Nephron (organoid): ENCODE measurements at regions not wholly inside any gene's neighbourhood (a gene's known extent, or its start where the extent isn't known, plus 50 kb on each side); places are given as distances from the start of the nearest gene placed in this dataset.

Source experiments
- H3K27ac Mint-ChIP-seq, 3 experiments: 2 replicates each; pipeline ENCODE4 v1.8.0; 2020; ENCODE audit warnings: mixed read lengths in 3 of 3, mild to moderate bottlenecking in 2 of 3, moderate library complexity in 1 of 3
- H3K27me3 Mint-ChIP-seq: 2 replicates; pipeline ENCODE4 v1.8.0; 2021; ENCODE audit warnings: low read depth, mild to moderate bottlenecking, moderate library complexity, mixed read lengths
- H3K36me3 Mint-ChIP-seq: 2 replicates; pipeline ENCODE4 v1.8.0; 2020; ENCODE audit warnings: low read depth, mixed read lengths
- H3K4me1 Mint-ChIP-seq: 2 replicates; pipeline ENCODE4 v1.8.0; 2020; ENCODE audit warnings: mixed read lengths
- H3K4me3 Mint-ChIP-seq, 3 experiments: 2 replicates each; pipeline ENCODE4 v1.8.0; 2020; ENCODE audit warnings: mild to moderate bottlenecking in 3 of 3, mixed read lengths in 3 of 3, moderate library complexity in 2 of 3
- H3K9me3 Mint-ChIP-seq: 2 replicates; pipeline ENCODE4 v1.8.0; 2020; ENCODE audit warnings: mixed read lengths
- TF ChIP-seq, protein P1 (sequence below), 3 experiments: fragments of 200-600 bp; sonication (generic); IDR thresholded peaks; one replicate each; pipeline ENCODE4 v1.5.0; 2021; ENCODE audit warnings: antibody characterized with exemption in 3 of 3; ENCODE audit not compliant: unreplicated experiment in 3 of 3

DNA sequence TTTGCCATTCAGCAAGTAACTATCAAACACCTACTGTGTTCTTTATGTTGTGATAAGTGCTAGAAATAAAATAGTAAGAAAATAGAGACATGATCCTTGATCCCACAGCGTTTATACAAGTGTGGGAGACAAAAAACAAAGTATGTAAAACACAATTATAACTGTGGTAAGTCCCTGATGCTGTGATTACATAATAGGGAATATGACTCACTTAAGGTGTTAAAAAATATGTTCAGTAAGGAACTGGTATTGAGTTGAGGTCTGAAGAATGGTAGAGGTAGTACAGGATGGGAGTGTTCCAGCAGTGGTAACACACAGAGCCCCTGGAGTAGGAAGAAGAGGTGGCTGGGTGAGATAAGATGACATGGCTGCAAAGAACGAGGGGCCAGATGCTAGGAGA, 132.1 kb upstream of the TMC3 start:
- H3K4me1 Mint-ChIP-seq, result peaks cover 12% of the 10 kb centered on the region
- H3K9me3 Mint-ChIP-seq, result peaks cover 3% of the 10 kb centered on the region
- no peak overlapping the region for H3K4me3 Mint-ChIP-seq
- no peaks in the 10 kb centered on the region for H3K36me3 Mint-ChIP-seq
- H3K27ac Mint-ChIP-seq, result no peak overlapping the region
- H3K27me3 Mint-ChIP-seq, result peaks cover 4% of the 10 kb centered on the region
- TF ChIP-seq, protein P1, sequence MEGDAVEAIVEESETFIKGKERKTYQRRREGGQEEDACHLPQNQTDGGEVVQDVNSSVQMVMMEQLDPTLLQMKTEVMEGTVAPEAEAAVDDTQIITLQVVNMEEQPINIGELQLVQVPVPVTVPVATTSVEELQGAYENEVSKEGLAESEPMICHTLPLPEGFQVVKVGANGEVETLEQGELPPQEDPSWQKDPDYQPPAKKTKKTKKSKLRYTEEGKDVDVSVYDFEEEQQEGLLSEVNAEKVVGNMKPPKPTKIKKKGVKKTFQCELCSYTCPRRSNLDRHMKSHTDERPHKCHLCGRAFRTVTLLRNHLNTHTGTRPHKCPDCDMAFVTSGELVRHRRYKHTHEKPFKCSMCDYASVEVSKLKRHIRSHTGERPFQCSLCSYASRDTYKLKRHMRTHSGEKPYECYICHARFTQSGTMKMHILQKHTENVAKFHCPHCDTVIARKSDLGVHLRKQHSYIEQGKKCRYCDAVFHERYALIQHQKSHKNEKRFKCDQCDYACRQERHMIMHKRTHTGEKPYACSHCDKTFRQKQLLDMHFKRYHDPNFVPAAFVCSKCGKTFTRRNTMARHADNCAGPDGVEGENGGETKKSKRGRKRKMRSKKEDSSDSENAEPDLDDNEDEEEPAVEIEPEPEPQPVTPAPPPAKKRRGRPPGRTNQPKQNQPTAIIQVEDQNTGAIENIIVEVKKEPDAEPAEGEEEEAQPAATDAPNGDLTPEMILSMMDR (IDR thresholded peaks at IDR 0.05; ENCODE audit: unreplicated experiment in 3 of 3), result no peak

DNA sequence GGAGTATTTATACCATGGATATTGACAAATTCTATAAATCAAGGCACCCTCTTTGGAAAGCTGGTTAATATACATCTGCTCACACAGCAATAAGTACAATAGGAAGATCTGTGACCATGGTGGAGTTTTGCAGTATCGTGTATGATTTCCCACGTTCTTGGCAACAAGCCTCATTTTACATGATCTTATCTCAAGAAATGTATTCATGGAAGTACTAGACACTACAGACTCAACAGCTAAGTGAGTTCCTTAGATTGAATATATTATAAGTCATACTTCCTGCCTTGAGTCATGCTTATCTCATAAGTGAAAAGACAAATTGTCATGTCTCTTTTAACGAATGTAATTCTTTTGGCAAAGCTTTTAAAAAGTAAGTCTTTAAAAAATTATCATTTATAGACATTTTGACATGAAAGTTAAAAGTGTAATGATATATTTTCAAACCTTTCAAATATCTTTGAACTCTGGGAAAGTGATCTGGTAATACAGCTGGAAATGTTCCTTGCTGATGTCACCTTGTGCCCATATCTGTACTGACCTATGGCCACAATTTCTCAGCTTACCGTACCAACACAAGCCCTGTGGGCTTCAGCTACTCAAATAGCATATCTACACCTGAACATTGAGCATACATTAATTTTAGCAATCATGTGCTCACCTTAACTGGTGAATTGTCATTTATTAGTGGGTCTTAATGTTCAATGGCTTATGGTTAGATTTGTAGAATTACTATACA, 130.3 kb upstream of the TMC3 start:
- Mint-ChIP-seq H3K4me1 (no peaks in the 10 kb centered on the region), H3K36me3 (peaks cover 5% of the 10 kb centered on the region), H3K27ac (peak overlapping the region in 1 of 3 experiments; percentile 52), H3K27me3 (peaks cover 4% of the 10 kb centered on the region), H3K9me3 (peaks cover 12% of the 10 kb centered on the region), H3K4me3 (no peak overlapping the region)
- TF ChIP-seq, protein P1 (IDR thresholded peaks at IDR 0.05; ENCODE audit: unreplicated experiment in 3 of 3), result no peak

DNA sequence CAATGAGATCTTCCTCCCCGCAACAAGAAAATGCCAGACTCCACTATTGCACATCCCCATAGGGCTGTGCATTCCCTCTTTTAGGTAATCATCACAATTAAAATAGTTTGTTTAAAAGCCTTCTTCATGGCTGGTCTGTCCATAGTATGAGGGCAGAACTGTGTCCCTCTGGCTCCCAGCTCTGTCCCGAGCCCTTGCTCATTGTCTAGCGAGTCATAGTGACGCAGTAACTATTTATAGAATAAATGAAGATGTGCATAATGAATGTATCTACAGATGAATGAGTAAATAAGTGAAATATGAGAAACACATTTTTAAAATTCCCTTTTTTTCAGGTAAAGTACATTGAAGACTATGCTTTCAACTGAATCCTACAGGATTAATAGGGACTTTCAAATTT, 128.4 kb upstream of the TMC3 start:
- TF ChIP-seq, protein P1 (IDR thresholded peaks at IDR 0.05; ENCODE audit: unreplicated experiment in 3 of 3), result no peak
- Mint-ChIP-seq H3K4me1 (peaks cover 4% of the 10 kb centered on the region), H3K4me3 (no peak overlapping the region), H3K9me3 (peaks cover 16% of the 10 kb centered on the region), H3K27ac (peak overlapping the region in 1 of 3 experiments; percentile 16), H3K36me3 (peaks cover 5% of the 10 kb centered on the region), H3K27me3 (peaks cover 4% of the 10 kb centered on the region)

DNA sequence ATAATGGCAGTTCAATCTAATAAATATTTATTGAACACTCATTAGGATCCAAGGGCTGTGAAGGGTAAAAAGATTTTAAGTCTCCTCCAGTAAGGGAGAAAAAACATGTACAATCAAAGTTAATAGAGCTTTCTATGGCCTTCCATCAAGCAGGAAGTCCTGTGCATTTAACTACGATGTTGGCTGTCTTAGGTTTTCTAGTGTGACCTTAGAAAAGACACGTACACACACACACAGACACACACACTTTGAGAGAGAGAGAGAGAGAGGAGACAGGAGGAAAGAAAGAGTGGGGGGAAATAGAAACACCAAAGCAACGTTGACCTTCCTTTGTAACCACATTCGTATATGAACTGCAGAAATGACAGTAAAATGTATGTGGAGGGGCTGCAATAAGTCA, 126.1 kb upstream of the TMC3 start:
- no peak overlapping the region for H3K4me3 Mint-ChIP-seq
- H3K27me3 Mint-ChIP-seq, result peaks cover 4% of the 10 kb centered on the region
- peaks cover 16% of the 10 kb centered on the region for H3K9me3 Mint-ChIP-seq
- peaks cover 9% of the 10 kb centered on the region for H3K4me1 Mint-ChIP-seq
- H3K27ac Mint-ChIP-seq, result peak overlapping the region; percentile 1 to 63 (median 35)
- peaks cover 5% of the 10 kb centered on the region for H3K36me3 Mint-ChIP-seq
- TF ChIP-seq, protein P1 (IDR thresholded peaks at IDR 0.05; ENCODE audit: unreplicated experiment in 3 of 3), result no peak

DNA sequence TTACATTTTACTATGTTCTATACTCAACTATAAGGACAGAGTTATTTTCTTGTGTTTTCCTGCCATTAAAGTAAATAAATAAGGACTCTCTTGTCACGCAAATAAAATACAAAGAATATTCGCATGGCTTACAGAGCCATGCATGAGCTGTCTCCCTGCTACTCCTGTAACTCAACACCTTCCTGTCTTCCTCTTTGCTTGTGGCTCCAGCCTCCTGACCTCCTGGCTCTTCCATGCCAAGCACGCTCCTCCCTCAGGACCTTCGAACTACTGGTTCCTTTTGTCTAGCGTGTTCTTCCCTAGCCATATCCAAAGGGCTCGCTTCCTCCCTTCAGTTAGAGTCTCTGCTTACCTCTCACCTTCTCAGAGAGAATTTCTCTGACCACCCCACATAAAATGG, 124.3 kb upstream of the TMC3 start:
- Mint-ChIP-seq H3K36me3 (peaks cover 5% of the 10 kb centered on the region), H3K4me1 (peaks cover 25% of the 10 kb centered on the region), H3K4me3 (no peak overlapping the region), H3K9me3 (peaks cover 16% of the 10 kb centered on the region), H3K27ac (no peak overlapping the region), H3K27me3 (peaks cover 4% of the 10 kb centered on the region)
- TF ChIP-seq, protein P1 (IDR thresholded peaks at IDR 0.05; ENCODE audit: unreplicated experiment in 3 of 3), result no peak

GRCh38 chr15:81497238-81497637, 123.2 kb upstream of the TMC3 start:
- Mint-ChIP-seq H3K27me3 (no peaks in the 10 kb centered on the region), H3K27ac (no peak overlapping the region), H3K9me3 (peaks cover 15% of the 10 kb centered on the region), H3K4me1 (peaks cover 35% of the 10 kb centered on the region), H3K4me3 (no peak overlapping the region), H3K36me3 (peaks cover 5% of the 10 kb centered on the region)
- TF ChIP-seq, protein P1 (IDR thresholded peaks at IDR 0.05; ENCODE audit: unreplicated experiment in 3 of 3), result no peak
